Osteocyte (in vitro differentiated cells): ENCODE measurements at regions not wholly inside any gene's neighbourhood (a gene's known extent, or its start where the extent isn't known, plus 50 kb on each side); places are given as distances from the start of the nearest gene placed in this dataset.
"Not testable (repeated sequence)": the region's sequence is repeated elsewhere in the genome, so short reads cannot be mapped to it uniquely, and the experiment has no call there.

Source experiments
- DNase-seq: peaks from one replicate; pipeline ENCODE4 v3.0.0; 2021; ENCODE audit warnings: mixed read lengths; ENCODE audit not compliant: unreplicated experiment; ENCODE audit errors: extremely low spot score
- H3K27ac Mint-ChIP-seq: one replicate; pipeline ENCODE4 v1.8.0; 2021; ENCODE audit warnings: mild to moderate bottlenecking, mixed read lengths; ENCODE audit not compliant: unreplicated experiment
- H3K27me3 Mint-ChIP-seq: one replicate; pipeline ENCODE4 v1.8.0; 2021; ENCODE audit warnings: mixed read lengths; ENCODE audit not compliant: unreplicated experiment
- H3K36me3 Mint-ChIP-seq: one replicate; pipeline ENCODE4 v1.8.0; 2021; ENCODE audit warnings: mixed read lengths; ENCODE audit not compliant: unreplicated experiment
- H3K4me1 Mint-ChIP-seq: one replicate; pipeline ENCODE4 v1.8.0; 2021; ENCODE audit warnings: mixed read lengths; ENCODE audit not compliant: unreplicated experiment
- H3K4me3 Mint-ChIP-seq: one replicate; pipeline ENCODE4 v1.8.0; 2021; ENCODE audit warnings: mild to moderate bottlenecking, moderate library complexity, mixed read lengths; ENCODE audit not compliant: unreplicated experiment
- H3K9me3 Mint-ChIP-seq: one replicate; pipeline ENCODE4 v1.8.0; 2021; ENCODE audit warnings: mixed read lengths; ENCODE audit not compliant: unreplicated experiment
- TF ChIP-seq, protein P1 (sequence below): fragments of 200-600 bp; sonication (generic); IDR thresholded peaks from 2 replicates; pipeline ENCODE4 v1.5.0; 2021; ENCODE audit warnings: antibody characterized with exemption, mild to moderate bottlenecking, moderate library complexity

DNA sequence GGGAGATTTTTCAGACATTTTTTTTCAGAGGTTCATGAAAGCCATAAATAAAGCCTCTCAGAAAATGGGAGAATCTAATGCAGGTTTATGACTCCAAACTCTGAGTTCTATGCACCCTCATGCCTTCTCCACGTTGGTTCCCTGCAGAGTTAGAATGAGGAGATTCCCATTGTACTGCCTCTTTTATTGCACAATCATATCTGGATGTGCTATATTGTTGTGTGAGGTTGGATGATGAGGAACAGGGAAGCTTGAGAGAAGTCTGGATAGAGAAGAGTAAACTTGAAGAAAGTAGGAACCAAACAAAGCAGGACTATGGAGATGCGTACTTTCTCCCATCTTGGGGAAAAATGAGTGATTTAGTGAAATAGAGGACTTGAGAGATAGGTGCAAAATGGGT is 178.8 kb downstream of the PDCD6IP start:
- H3K4me3 Mint-ChIP-seq: no peak overlapping the region
- TF ChIP-seq, protein P1, sequence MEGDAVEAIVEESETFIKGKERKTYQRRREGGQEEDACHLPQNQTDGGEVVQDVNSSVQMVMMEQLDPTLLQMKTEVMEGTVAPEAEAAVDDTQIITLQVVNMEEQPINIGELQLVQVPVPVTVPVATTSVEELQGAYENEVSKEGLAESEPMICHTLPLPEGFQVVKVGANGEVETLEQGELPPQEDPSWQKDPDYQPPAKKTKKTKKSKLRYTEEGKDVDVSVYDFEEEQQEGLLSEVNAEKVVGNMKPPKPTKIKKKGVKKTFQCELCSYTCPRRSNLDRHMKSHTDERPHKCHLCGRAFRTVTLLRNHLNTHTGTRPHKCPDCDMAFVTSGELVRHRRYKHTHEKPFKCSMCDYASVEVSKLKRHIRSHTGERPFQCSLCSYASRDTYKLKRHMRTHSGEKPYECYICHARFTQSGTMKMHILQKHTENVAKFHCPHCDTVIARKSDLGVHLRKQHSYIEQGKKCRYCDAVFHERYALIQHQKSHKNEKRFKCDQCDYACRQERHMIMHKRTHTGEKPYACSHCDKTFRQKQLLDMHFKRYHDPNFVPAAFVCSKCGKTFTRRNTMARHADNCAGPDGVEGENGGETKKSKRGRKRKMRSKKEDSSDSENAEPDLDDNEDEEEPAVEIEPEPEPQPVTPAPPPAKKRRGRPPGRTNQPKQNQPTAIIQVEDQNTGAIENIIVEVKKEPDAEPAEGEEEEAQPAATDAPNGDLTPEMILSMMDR: no peak

DNA sequence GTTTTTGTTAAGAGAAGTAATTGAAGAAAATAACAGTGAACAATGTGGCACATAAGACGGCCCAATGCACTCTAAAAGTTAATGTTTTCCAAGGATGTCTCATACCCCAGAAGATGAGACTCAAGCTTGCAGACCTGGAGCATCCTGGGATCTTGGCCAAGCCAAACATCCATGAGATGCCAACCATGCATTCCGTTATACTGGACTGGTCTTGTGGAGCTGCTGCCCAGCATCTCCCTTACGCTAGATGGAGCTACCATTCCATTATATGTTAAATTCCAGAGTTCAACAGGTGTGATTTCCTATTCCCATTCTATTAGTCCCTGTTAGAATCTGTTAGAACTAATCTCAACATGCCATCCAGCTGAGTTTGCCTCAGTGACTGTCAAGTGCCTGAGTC is 181.8 kb downstream of the PDCD6IP start:
- peaks cover 11% of the 10 kb centered on the region for H3K36me3 Mint-ChIP-seq
- no peaks in the 10 kb centered on the region for H3K27me3 Mint-ChIP-seq
- TF ChIP-seq, protein P1: peak; percentile 95
- peaks cover 13% of the 10 kb centered on the region for H3K9me3 Mint-ChIP-seq
- H3K4me3 Mint-ChIP-seq: no peak overlapping the region
- H3K27ac Mint-ChIP-seq: no peak overlapping the region
- H3K4me1 Mint-ChIP-seq: peaks cover 21% of the 10 kb centered on the region
- DNase-seq: peak; percentile 86

More for the DNA sequence above, 178.8 kb downstream of the PDCD6IP start:
- Mint-ChIP-seq H3K27ac (no peak overlapping the region), H3K4me1 (peaks cover 15% of the 10 kb centered on the region), H3K36me3 (peaks cover 4% of the 10 kb centered on the region), H3K27me3 (no peaks in the 10 kb centered on the region), H3K9me3 (peaks cover 1% of the 10 kb centered on the region)
- no peak for DNase-seq

DNA sequence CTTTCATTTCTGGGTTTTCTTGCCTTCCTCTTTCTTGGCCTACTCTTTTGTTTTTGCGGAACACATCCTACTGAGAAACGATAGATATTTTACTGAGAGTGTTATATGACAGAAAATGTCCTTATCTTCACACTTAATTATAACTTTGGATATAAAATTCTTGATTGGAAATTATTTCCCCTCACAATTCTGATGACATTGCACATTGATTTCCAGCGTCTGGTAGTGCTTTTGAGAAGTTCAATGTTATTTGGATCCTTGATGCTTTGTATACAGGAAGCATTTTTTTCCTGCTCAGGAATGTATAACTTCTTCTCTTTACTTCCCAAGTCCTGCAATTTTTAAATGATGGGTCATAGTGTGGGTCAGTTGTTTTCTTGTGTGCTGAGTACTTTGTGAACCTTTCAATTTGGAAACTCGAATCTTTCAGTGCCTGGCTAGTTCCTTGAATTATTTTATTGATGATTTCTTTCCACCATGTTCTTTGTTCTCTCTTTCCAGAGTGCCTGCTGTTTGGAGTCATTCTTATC is 183.9 kb downstream of the PDCD6IP start:
- TF ChIP-seq, protein P1: no peak
- peaks cover 30% of the 10 kb centered on the region for H3K9me3 Mint-ChIP-seq

DNA sequence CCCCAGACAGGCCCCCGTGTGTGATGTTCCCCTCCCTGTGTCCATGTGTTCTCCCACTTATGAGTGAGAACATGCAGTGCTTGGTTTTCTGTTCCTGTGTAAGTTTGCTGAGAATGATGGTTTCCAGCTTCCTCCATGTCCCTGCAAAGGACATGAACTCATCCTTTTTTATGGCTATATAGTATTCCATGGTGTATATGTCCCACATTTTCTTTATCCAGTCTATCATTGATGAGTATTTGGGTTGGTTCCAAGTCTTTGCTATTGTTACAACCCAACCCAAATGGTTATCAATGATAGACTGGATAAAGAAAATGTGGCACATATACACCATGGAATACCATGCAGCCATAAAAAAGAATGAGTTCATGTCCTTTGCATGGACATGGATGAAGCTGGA is 184.5 kb downstream of the PDCD6IP start:
- Mint-ChIP-seq H3K4me1 (peaks cover 21% of the 10 kb centered on the region), H3K36me3 (peaks cover 24% of the 10 kb centered on the region), H3K9me3 (peaks cover 33% of the 10 kb centered on the region)
- H3K4me3 Mint-ChIP-seq, H3K27me3 Mint-ChIP-seq, DNase-seq, H3K27ac Mint-ChIP-seq: not testable (repeated sequence)

More for the DNA sequence above, 183.9 kb downstream of the PDCD6IP start:
- H3K4me1 Mint-ChIP-seq: peaks cover 21% of the 10 kb centered on the region
- peaks cover 24% of the 10 kb centered on the region for H3K36me3 Mint-ChIP-seq
- DNase-seq: no peak
- H3K27ac Mint-ChIP-seq: peak overlapping the region; percentile 79
- no peak overlapping the region for H3K4me3 Mint-ChIP-seq
- H3K27me3 Mint-ChIP-seq: no peaks in the 10 kb centered on the region

DNA sequence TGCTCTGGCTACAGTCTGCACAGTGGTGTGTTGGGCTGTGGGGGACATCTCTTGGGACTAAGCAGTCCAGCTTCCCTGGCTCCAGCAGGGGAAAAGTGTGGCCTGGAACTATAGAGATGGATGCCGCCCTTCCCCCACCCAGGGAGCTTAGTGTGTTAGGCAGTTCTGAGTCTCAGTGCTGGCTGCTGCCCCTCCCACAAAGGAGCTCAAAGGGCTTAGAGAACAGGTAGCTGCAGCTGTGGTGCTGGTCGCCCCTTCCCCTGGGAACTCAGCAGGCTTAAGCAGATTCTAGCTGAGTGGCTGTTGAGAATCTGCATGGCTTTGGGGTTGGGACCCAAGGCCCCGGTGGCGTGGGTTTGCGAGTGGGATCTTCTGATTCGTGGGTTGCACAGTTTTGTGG is 190.8 kb downstream of the PDCD6IP start:
- no peak for DNase-seq
- peaks cover 11% of the 10 kb centered on the region for H3K4me1 Mint-ChIP-seq
- TF ChIP-seq, protein P1: no peak
- no peak overlapping the region for H3K27ac Mint-ChIP-seq
- peaks cover 39% of the 10 kb centered on the region for H3K9me3 Mint-ChIP-seq
- no peak overlapping the region for H3K4me3 Mint-ChIP-seq
- H3K36me3 Mint-ChIP-seq: peaks cover 20% of the 10 kb centered on the region
- H3K27me3 Mint-ChIP-seq: no peaks in the 10 kb centered on the region

DNA sequence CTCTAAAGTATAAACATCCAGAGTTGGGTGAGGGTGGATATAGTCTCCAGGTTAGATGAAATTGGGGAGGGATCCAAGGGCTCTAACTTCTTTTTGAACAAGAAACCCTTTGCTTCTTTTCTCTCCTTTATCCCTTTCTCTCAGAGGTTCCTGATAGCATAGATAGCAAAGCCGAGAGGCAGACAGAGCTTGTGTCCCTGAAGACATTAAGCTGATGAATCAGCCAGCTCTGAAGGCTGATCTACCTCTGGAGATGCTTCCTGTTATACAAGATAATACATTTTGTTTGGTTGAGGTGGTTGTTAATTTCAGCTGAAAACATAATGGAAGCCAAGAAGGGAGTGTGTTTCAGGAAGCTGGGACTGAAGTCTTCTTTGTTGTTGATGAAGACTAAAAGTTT is 193.2 kb downstream of the PDCD6IP start:
- H3K36me3 Mint-ChIP-seq: peaks cover 2% of the 10 kb centered on the region
- H3K27ac Mint-ChIP-seq: no peak overlapping the region
- H3K9me3 Mint-ChIP-seq: peaks cover 31% of the 10 kb centered on the region
- peaks cover 11% of the 10 kb centered on the region for H3K4me1 Mint-ChIP-seq
- no peak for DNase-seq
- no peaks in the 10 kb centered on the region for H3K27me3 Mint-ChIP-seq
- TF ChIP-seq, protein P1: no peak
- no peak overlapping the region for H3K4me3 Mint-ChIP-seq
